Keratinocyte (primary cell): ENCODE measurements at regions not wholly inside any gene's neighbourhood (a gene's known extent, or its start where the extent isn't known, plus 50 kb on each side); places are given as distances from the start of the nearest gene placed in this dataset.

Source experiments
- DNase-seq: peaks from one replicate; pipeline ENCODE4 v3.0.0-alpha.2; 2011; ENCODE audit warnings: low read depth, missing footprints, low spot score
- FAIRE-seq: peaks from 2 replicates; lab custom pipeline; 2011; peaks lifted over from hg19 to GRCh38; lab: Jason Lieb, UNC
- H2AFZ ChIP-seq: 2 replicates; pipeline ENCODE4 v1.6.0; 2012; ENCODE audit warnings: low read length, control low read depth, inconsistent platforms; ENCODE audit not compliant: control insufficient read depth
- H3K27ac ChIP-seq: 2 replicates; pipeline ENCODE4 v1.5.1; 2011; ENCODE audit warnings: low read length; ENCODE audit not compliant: control insufficient read depth, insufficient read depth
- H3K27me3 ChIP-seq: 3 replicates; pipeline ENCODE4 v1.6.0; 2011; ENCODE audit warnings: low read length; ENCODE audit not compliant: control insufficient read depth, insufficient read depth; ENCODE audit errors: extremely low read depth
- H3K36me3 ChIP-seq, 2 experiments: 2 replicates in 1 of 2; 3 replicates in 1 of 2; pipeline ENCODE4 v1.5.1; 2011; ENCODE audit warnings: low read length in 2 of 2, mild to moderate bottlenecking in 1 of 2; ENCODE audit not compliant: control insufficient read depth in 2 of 2, insufficient read depth in 2 of 2; ENCODE audit errors: extremely low read depth in 1 of 2
- H3K4me1 ChIP-seq: 3 replicates; pipeline ENCODE4 v1.5.1; 2011; ENCODE audit warnings: low read length; ENCODE audit not compliant: control insufficient read depth, insufficient read depth; ENCODE audit errors: extremely low read depth
- H3K4me2 ChIP-seq: 3 replicates; pipeline ENCODE4 v1.6.0; 2011; ENCODE audit warnings: low read depth, low read length; ENCODE audit not compliant: control insufficient read depth, insufficient read depth; ENCODE audit errors: extremely low read depth
- H3K4me3 ChIP-seq, 3 experiments: fragments of 200-600 bp in 1 of 3; sonication (generic) in 1 of 3; 2 replicates in 2 of 3; 3 replicates in 1 of 3; pipeline ENCODE4 v1.5.1; 2011 to 2016; ENCODE audit warnings: low read length in 3 of 3, mild to moderate bottlenecking in 3 of 3, control low read depth in 2 of 3, inconsistent platforms in 1 of 3, low read depth in 1 of 3, mixed read lengths in 1 of 3, mixed run types in 1 of 3, moderate library complexity in 1 of 3; ENCODE audit not compliant: control insufficient read depth in 2 of 3, insufficient read depth in 2 of 3; ENCODE audit errors: extremely low read depth in 1 of 3
- H3K79me2 ChIP-seq: 2 replicates; pipeline ENCODE4 v1.6.0; 2012; ENCODE audit warnings: low read length; ENCODE audit not compliant: control insufficient read depth, insufficient read depth
- H3K9ac ChIP-seq: 3 replicates; pipeline ENCODE4 v1.6.0; 2011; ENCODE audit warnings: low read length; ENCODE audit not compliant: control insufficient read depth, insufficient read depth; ENCODE audit errors: extremely low read depth
- H3K9me1 ChIP-seq: 3 replicates; pipeline ENCODE4 v1.6.0; 2011; ENCODE audit warnings: low read length; ENCODE audit not compliant: control insufficient read depth, insufficient read depth; ENCODE audit errors: extremely low read depth
- H3K9me3 ChIP-seq: 2 replicates; pipeline ENCODE4 v1.5.1; 2012; ENCODE audit warnings: low read depth, low read length; ENCODE audit not compliant: control insufficient read depth
- H4K20me1 ChIP-seq: 3 replicates; pipeline ENCODE4 v1.6.0; 2011; ENCODE audit warnings: low read length; ENCODE audit not compliant: control insufficient read depth, insufficient read depth; ENCODE audit errors: extremely low read depth
- CTCF ChIP-seq, 3 experiments: IDR thresholded peaks in 1 of 3; conservative IDR thresholded peaks in 1 of 3; optimal IDR thresholded peaks in 1 of 3; 2 replicates in 2 of 3; 3 replicates in 1 of 3; pipeline versions ENCODE3 to v1.5.1; 2011; ENCODE audit warnings: low read length in 3 of 3, mild to moderate bottlenecking in 3 of 3, moderate library complexity in 2 of 3, control low read depth in 1 of 3, inconsistent platforms in 1 of 3; ENCODE audit not compliant: insufficient read depth in 2 of 3; ENCODE audit errors: extremely low read depth in 1 of 3
- EZH2 ChIP-seq: IDR thresholded peaks from one replicate; pipeline ENCODE4 v1.6.1; 2012; ENCODE audit warnings: inconsistent platforms, mild to moderate bottlenecking, low read length, moderate library complexity
- dilution Hi-C: fragments of 300-500 bp; cut with MboI; formaldehyde crosslinking; loops from one replicate; pipeline ENCODE4 v1.7.0; 2020; ENCODE audit warnings: low sequenced_read_pairs; ENCODE audit not compliant: extremely low pct_ligation_motif_present

DNA sequence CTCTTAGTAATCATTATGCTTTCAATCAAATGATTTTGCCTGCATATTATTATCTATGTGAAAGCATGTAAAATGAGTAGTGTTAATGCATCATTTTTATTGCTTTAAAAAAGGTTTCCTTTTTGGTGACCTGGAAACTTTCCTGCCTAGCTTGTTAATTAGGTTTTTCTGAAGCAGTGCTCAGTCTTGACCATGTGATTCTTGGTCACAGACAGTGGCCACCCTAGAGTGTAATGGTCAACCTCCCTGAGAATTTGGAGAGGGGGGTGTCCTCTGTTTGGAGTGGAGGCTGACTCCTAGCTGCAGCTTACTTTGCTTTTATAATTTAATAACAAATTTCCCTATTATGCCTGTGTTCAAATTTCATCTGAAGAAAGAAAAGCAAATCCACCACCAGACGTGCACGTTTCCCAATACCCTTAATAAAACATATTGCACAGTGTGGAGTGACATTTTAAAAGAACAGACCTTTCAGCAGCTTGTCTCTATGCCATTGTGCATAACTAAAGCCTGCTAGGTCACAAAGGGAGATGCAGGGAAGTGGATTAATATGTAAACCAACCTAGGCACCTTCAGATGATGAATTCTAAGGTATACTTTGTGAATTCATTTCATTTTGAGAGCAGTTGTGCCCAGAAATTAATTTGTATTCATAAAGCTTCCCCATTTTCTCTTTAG is 130.6 kb downstream of the RPRM start:
- DNase-seq, result no peak
- H3K4me1 ChIP-seq, result no peaks in the 10 kb centered on the region
- H3K36me3 ChIP-seq, result no peaks in the 10 kb centered on the region
- H2AFZ ChIP-seq, result no peak overlapping the region
- H3K4me2 ChIP-seq, result no peak overlapping the region
- H3K79me2 ChIP-seq, result no peaks in the 10 kb centered on the region
- dilution Hi-C loops, result no loop called here
- FAIRE-seq, result no peak
- no peak overlapping the region for H3K9ac ChIP-seq
- no peak overlapping the region for H3K27ac ChIP-seq
- no peak for TF ChIP-seq CTCF (optimal IDR thresholded peaks at IDR 0.05 in 1 of 3, IDR thresholded peaks at IDR 0.05 in 1 of 3, conservative IDR thresholded peaks at IDR 0.05 in 1 of 3; ENCODE audit: extremely low read depth in 1 of 3, insufficient read depth in 2 of 3, low read length in 3 of 3)
- no peak for TF ChIP-seq EZH2
- H3K9me1 ChIP-seq, result no peaks in the 10 kb centered on the region
- H4K20me1 ChIP-seq, result no peaks in the 10 kb centered on the region
- no peak overlapping the region for H3K4me3 ChIP-seq
- no peaks in the 10 kb centered on the region for H3K9me3 ChIP-seq
- no peaks in the 10 kb centered on the region for H3K27me3 ChIP-seq

GRCh38 chr2:153320879-153321278 is 157.7 kb downstream of the RPRM start:
- H3K27ac ChIP-seq, result no peak overlapping the region
- no peaks in the 10 kb centered on the region for H3K27me3 ChIP-seq
- no peak overlapping the region for H3K4me2 ChIP-seq
- H4K20me1 ChIP-seq, result no peaks in the 10 kb centered on the region
- no peak overlapping the region for H3K9ac ChIP-seq
- H3K9me1 ChIP-seq, result no peaks in the 10 kb centered on the region
- H3K4me1 ChIP-seq, result no peaks in the 10 kb centered on the region
- TF ChIP-seq EZH2 (no peak), CTCF (optimal IDR thresholded peaks at IDR 0.05 in 1 of 3, IDR thresholded peaks at IDR 0.05 in 1 of 3, conservative IDR thresholded peaks at IDR 0.05 in 1 of 3; ENCODE audit: extremely low read depth in 1 of 3, insufficient read depth in 2 of 3, low read length in 3 of 3) (no peak)
- DNase-seq (no peak), FAIRE-seq (no peak)
- H3K79me2 ChIP-seq, result no peaks in the 10 kb centered on the region
- H3K9me3 ChIP-seq, result no peaks in the 10 kb centered on the region
- dilution Hi-C loops, result no loop called here
- H3K36me3 ChIP-seq, result no peaks in the 10 kb centered on the region
- H3K4me3 ChIP-seq, result no peak overlapping the region
- H2AFZ ChIP-seq, result no peak overlapping the region
